GM12875 (cell line): ENCODE measurements at regions not wholly inside any gene's neighbourhood (a gene's known extent, or its start where the extent isn't known, plus 50 kb on each side); places are given as distances from the start of the nearest gene placed in this dataset.

Source experiments
- H3K4me3 ChIP-seq: one replicate; pipeline ENCODE4 v1.5.1; 2011; ENCODE audit warnings: low read depth, low read length, control low read depth
- TF ChIP-seq, protein P1 (sequence below): IDR thresholded peaks from 2 replicates; pipeline ENCODE4 v1.5.1; 2011; ENCODE audit warnings: low read depth, mild to moderate bottlenecking, control low read depth, inconsistent platforms, low read length, moderate library complexity, borderline replicate concordance; ENCODE audit not compliant: insufficient read depth

- TF ChIP-seq, protein P1, sequence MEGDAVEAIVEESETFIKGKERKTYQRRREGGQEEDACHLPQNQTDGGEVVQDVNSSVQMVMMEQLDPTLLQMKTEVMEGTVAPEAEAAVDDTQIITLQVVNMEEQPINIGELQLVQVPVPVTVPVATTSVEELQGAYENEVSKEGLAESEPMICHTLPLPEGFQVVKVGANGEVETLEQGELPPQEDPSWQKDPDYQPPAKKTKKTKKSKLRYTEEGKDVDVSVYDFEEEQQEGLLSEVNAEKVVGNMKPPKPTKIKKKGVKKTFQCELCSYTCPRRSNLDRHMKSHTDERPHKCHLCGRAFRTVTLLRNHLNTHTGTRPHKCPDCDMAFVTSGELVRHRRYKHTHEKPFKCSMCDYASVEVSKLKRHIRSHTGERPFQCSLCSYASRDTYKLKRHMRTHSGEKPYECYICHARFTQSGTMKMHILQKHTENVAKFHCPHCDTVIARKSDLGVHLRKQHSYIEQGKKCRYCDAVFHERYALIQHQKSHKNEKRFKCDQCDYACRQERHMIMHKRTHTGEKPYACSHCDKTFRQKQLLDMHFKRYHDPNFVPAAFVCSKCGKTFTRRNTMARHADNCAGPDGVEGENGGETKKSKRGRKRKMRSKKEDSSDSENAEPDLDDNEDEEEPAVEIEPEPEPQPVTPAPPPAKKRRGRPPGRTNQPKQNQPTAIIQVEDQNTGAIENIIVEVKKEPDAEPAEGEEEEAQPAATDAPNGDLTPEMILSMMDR, result no peak
- H3K4me3 ChIP-seq, result no peak overlapping the region
These were observed 1047.2 kb downstream of the GLUD2 start for GRCh38 chrX:122094611-122095010.

GRCh38 chrX:122113376-122113775 lies 1066.0 kb downstream of the GLUD2 start:
- TF ChIP-seq, protein P1, result no peak

DNA sequence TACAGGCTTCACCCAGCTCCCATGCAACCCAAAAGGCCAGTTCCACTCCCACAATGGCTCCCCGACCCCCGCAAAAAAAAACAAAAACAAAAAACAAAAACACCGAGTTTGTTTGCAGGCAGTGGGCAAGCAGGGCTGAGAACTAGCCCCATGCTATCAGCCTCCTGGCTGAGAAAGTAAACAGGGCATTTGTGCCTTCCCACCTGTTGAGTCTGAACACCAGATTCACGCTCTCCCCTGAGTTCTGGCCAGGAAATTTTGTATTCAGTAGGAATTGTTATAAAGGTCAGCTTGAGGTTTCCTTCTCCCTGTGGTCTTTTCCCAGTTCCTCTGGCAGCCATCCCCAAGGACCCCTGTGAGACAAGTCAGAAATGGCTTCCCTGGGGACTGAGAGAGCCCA lies 1066.5 kb downstream of the GLUD2 start:
- TF ChIP-seq, protein P1, result no peak
- H3K4me3 ChIP-seq, result no peak overlapping the region

More at GRCh38 chrX:122113376-122113775, 1066.0 kb downstream of the GLUD2 start:
- H3K4me3 ChIP-seq, result no peak overlapping the region

DNA sequence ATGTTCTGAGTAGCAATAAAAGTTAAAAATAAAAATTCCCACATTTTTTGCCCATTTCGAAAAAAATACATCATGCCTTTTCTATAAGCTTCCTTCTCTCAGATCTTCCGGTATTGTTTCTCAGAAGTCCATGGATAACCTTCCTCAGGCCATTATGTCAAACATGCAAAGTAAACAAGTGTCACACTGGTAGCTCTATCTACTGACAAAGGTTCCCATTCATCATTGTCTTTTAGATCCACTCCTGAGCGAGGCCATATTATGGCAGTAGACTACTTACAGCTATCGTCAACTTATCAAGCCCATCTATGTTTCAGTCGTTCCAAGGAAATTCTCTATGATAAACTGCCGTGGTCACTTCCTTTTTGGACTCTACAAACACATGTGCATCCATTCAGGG lies 1068.2 kb downstream of the GLUD2 start:
- no peak overlapping the region for H3K4me3 ChIP-seq
- TF ChIP-seq, protein P1, result no peak

GRCh38 chrX:122119361-122119760 lies 1064.7 kb upstream of the GRIA3 start:
- TF ChIP-seq, protein P1, result no peak
- no peak overlapping the region for H3K4me3 ChIP-seq

DNA sequence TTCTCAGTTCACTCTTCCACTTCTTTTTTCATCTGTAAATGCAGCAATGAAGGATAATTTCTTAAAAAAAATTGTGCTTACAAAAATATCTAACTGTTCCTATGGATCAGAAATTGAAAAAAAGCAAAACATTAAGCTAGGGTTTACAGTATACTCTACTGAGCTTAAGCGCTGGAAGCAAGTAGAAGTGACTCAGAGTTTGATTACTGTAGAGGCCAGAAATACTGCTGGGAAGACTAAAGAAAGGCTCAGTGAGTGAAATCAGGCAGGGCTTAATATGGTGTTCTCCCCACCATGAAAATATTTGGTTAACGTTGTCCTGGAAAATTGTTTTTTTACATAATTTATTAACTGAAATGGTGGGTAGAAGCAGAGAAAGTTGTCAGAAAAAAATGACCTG lies 1061.8 kb upstream of the GRIA3 start:
- H3K4me3 ChIP-seq, result no peak overlapping the region
- TF ChIP-seq, protein P1, result no peak

DNA sequence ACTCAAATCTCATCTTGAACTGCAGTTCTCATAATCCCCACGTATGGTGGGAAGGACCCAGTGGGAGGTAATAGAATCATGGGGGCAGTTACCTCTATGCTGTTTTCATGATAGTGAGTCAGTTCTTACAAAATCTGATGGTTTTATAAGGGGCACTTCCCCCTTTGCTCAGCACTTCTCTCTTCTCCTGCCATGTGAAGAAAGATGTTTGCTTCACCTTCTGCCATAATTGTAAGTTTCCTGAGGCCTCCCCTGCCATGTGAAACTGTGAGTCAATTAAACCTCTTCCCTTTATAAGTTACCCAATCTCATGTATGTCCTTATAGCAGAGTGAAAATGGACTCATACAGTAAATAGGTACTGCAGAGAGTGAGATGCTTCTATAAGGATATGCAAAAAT lies 1050.6 kb upstream of the GRIA3 start:
- TF ChIP-seq, protein P1, result no peak
- no peak overlapping the region for H3K4me3 ChIP-seq
